SHP77 treated with DMSO at 0.1 percent for 48 hours (cell line): ENCODE measurements at regions not wholly inside any gene's neighbourhood (a gene's known extent, or its start where the extent isn't known, plus 50 kb on each side); places are given as distances from the start of the nearest gene placed in this dataset.

Source experiments
- DNase-seq: peaks from one replicate; lab custom pipeline; 2025; lab: John Stamatoyannopoulos, UW

- no peak for DNase-seq
Observed at GRCh38 chr4:14708574-14708973, 293.7 kb upstream of the CPEB2 start.

GRCh38 chr4:14711259-14711658 lies 291.0 kb upstream of the CPEB2 start:
- no peak for DNase-seq

- no peak for DNase-seq
Observed at GRCh38 chr4:14716691-14717090, 285.6 kb upstream of the CPEB2 start.

GRCh38 chr4:14719053-14719452 lies 283.2 kb upstream of the CPEB2 start:
- no peak for DNase-seq

GRCh38 chr4:14726441-14726840 lies 275.8 kb upstream of the CPEB2 start:
- DNase-seq: no peak

- DNase-seq: peak; percentile 81
Observed at GRCh38 chr4:14726877-14727361, 275.4 kb upstream of the CPEB2 start.

GRCh38 chr4:14729282-14730000 lies 272.8 kb upstream of the CPEB2 start:
- DNase-seq: no peak

- DNase-seq: no peak
Observed at GRCh38 chr4:14742054-14742453, 260.2 kb upstream of the CPEB2 start.

- no peak for DNase-seq
Observed at GRCh38 chr4:14743172-14743571, 259.1 kb upstream of the CPEB2 start.

- no peak for DNase-seq
Observed at GRCh38 chr4:14743601-14744000, 258.7 kb upstream of the CPEB2 start.

GRCh38 chr4:14744346-14744745 lies 257.9 kb upstream of the CPEB2 start:
- DNase-seq: no peak

- DNase-seq: peak; percentile 0
Observed at GRCh38 chr4:14749910-14750309, 252.4 kb upstream of the CPEB2 start.

- DNase-seq: no peak
Observed at GRCh38 chr4:14752341-14753046, 249.8 kb upstream of the CPEB2 start.

GRCh38 chr4:14767142-14767541 lies 235.1 kb upstream of the CPEB2 start:
- no peak for DNase-seq

- DNase-seq: no peak
Observed at GRCh38 chr4:14768449-14768848, 233.8 kb upstream of the CPEB2 start.

- DNase-seq: no peak
Observed at GRCh38 chr4:14769993-14770392, 232.3 kb upstream of the CPEB2 start.

- DNase-seq: no peak
Observed at GRCh38 chr4:14771094-14771493, 231.2 kb upstream of the CPEB2 start.

GRCh38 chr4:14771504-14772175 lies 230.6 kb upstream of the CPEB2 start:
- no peak for DNase-seq

GRCh38 chr4:14772388-14772787 lies 229.9 kb upstream of the CPEB2 start:
- no peak for DNase-seq

GRCh38 chr4:14783011-14783877 lies 219.0 kb upstream of the CPEB2 start:
- DNase-seq: no peak

GRCh38 chr4:14787221-14787620 lies 215.1 kb upstream of the CPEB2 start:
- no peak for DNase-seq

- no peak for DNase-seq
Observed at GRCh38 chr4:14787894-14788293, 214.4 kb upstream of the CPEB2 start.
